ENCODE measurements at regions not wholly inside any gene's neighbourhood (a gene's known extent, or its start where the extent isn't known, plus 50 kb on each side); places are given as distances from the start of the nearest gene placed in this dataset.

GRCh38 chrX:109926743-109927662 is 75.9 kb upstream of the TMEM164 start:
- no peak for DNase-seq (ENCODE audit: low spot score)
- ATAC-seq = no peak

- DNase-seq (ENCODE audit: low spot score) = no peak
- no peak for ATAC-seq
Measured at GRCh38 chrX:109927663-109928273, 75.1 kb upstream of the TMEM164 start.

- DNase-seq (ENCODE audit: low spot score) = no peak
- no peak for ATAC-seq
Measured at GRCh38 chrX:109928596-109929335, 74.1 kb upstream of the TMEM164 start.

- ATAC-seq = peak; percentile 73
- DNase-seq (ENCODE audit: low spot score) = peak; percentile 44
Measured at GRCh38 chrX:109931677-109932076, 71.2 kb upstream of the TMEM164 start.

- ATAC-seq (no peak), DNase-seq (ENCODE audit: low spot score) (no peak)
Measured at GRCh38 chrX:109934434-109934833, 68.5 kb upstream of the TMEM164 start.

GRCh38 chrX:109934935-109935334 is 68.0 kb upstream of the TMEM164 start:
- no peak for ATAC-seq

GRCh38 chrX:109936114-109936513 is 66.8 kb upstream of the TMEM164 start:
- ATAC-seq (no peak), DNase-seq (ENCODE audit: low spot score) (no peak)

More at GRCh38 chrX:109934935-109935334, 68.0 kb upstream of the TMEM164 start:
- DNase-seq (ENCODE audit: low spot score) = no peak

GRCh38 chrX:109936598-109936997 is 66.3 kb upstream of the TMEM164 start:
- DNase-seq (ENCODE audit: low spot score) = no peak
- ATAC-seq = no peak

GRCh38 chrX:109939498-109939897 is 63.4 kb upstream of the TMEM164 start:
- no peak for ATAC-seq
- no peak for DNase-seq (ENCODE audit: low spot score)

- no peak for DNase-seq (ENCODE audit: low spot score)
- no peak for ATAC-seq
Measured at GRCh38 chrX:109940411-109940810, 62.5 kb upstream of the TMEM164 start.

GRCh38 chrX:109943092-109943739 is 59.7 kb upstream of the TMEM164 start:
- ATAC-seq (no peak), DNase-seq (ENCODE audit: low spot score) (no peak)

GRCh38 chrX:109943740-109944092 is 59.2 kb upstream of the TMEM164 start:
- DNase-seq (ENCODE audit: low spot score) (no peak), ATAC-seq (no peak)

GRCh38 chrX:109952050-109952449 is 50.9 kb upstream of the TMEM164 start:
- no peak for DNase-seq (ENCODE audit: low spot score)
- no peak for ATAC-seq

- ATAC-seq (no peak), DNase-seq (ENCODE audit: low spot score) (no peak)
Measured at GRCh38 chrX:109952985-109953905, 49.7 kb upstream of the TMEM164 start.
